ENCODE measurements at regions not wholly inside any gene's neighbourhood (a gene's known extent, or its start where the extent isn't known, plus 50 kb on each side); places are given as distances from the start of the nearest gene placed in this dataset.

- H3K36me3 ChIP-seq = no peaks in the 10 kb centered on the region
- H3K4me3 ChIP-seq = no peak overlapping the region
- TF ChIP-seq CTCF (IDR thresholded peaks at IDR 0.05) = peak; percentile 66
- DNase-seq (ENCODE audit: low spot score) (no peak), ATAC-seq (ENCODE audit: insufficient number of reproducible peaks, low FRiP score, low read depth) (no peak)
- no peaks in the 10 kb centered on the region for H3K9me3 ChIP-seq
- H3K4me1 ChIP-seq (ENCODE audit: control insufficient read depth in 1 of 2, low read depth in 2 of 2) = peaks cover 0 to 4% of the 10 kb centered on the region in 2 donors
- no peak overlapping the region for H3K27ac ChIP-seq
- no peaks in the 10 kb centered on the region for H3K27me3 ChIP-seq (replicated peaks; ENCODE audit: insufficient read depth)
These were observed 510.3 kb downstream of the RNF144A start for GRCh38 chr2:7427293-7428060.

GRCh38 chr2:7428454-7429204 lies 511.4 kb downstream of the RNF144A start:
- Histone ChIP-seq H3K27ac (no peak overlapping the region), H3K9me3 (no peaks in the 10 kb centered on the region), H3K4me3 (no peak overlapping the region), H3K36me3 (no peaks in the 10 kb centered on the region), H3K27me3 (replicated peaks; ENCODE audit: insufficient read depth) (no peaks in the 10 kb centered on the region), H3K4me1 (ENCODE audit: control insufficient read depth in 1 of 2, low read depth in 2 of 2) (peaks cover 0 to 4% of the 10 kb centered on the region in 2 donors)
- no peak for TF ChIP-seq CTCF (IDR thresholded peaks at IDR 0.05)
- no peak for ATAC-seq (ENCODE audit: insufficient number of reproducible peaks, low FRiP score, low read depth)
- no peak for DNase-seq (ENCODE audit: low spot score)

- no peak for TF ChIP-seq CTCF (IDR thresholded peaks at IDR 0.05)
- Histone ChIP-seq H3K4me1 (ENCODE audit: control insufficient read depth in 1 of 2, low read depth in 2 of 2) (peaks cover 0 to 4% of the 10 kb centered on the region in 2 donors), H3K4me3 (no peak overlapping the region), H3K9me3 (no peaks in the 10 kb centered on the region), H3K27me3 (replicated peaks; ENCODE audit: insufficient read depth) (no peaks in the 10 kb centered on the region), H3K36me3 (no peaks in the 10 kb centered on the region), H3K27ac (no peak overlapping the region)
- no peak for DNase-seq (ENCODE audit: low spot score)
- no peak for ATAC-seq (ENCODE audit: insufficient number of reproducible peaks, low FRiP score, low read depth)
These were observed 512.5 kb downstream of the RNF144A start for GRCh38 chr2:7429733-7430132.

- TF ChIP-seq CTCF (IDR thresholded peaks at IDR 0.05) = no peak
- Histone ChIP-seq H3K9me3 (no peaks in the 10 kb centered on the region), H3K4me3 (peak overlapping the region; percentile 66), H3K27ac (no peak overlapping the region), H3K4me1 (ENCODE audit: control insufficient read depth in 1 of 2, low read depth in 2 of 2) (peaks cover 0 to 4% of the 10 kb centered on the region in 2 donors), H3K27me3 (replicated peaks; ENCODE audit: insufficient read depth) (no peaks in the 10 kb centered on the region), H3K36me3 (no peaks in the 10 kb centered on the region)
- DNase-seq (ENCODE audit: low spot score) = no peak
- no peak for ATAC-seq (ENCODE audit: insufficient number of reproducible peaks, low FRiP score, low read depth)
These were observed 513.2 kb downstream of the RNF144A start for GRCh38 chr2:7430421-7430868.

GRCh38 chr2:7430869-7431641 lies 513.8 kb downstream of the RNF144A start:
- no peak overlapping the region for H3K27ac ChIP-seq
- peaks cover 0 to 4% of the 10 kb centered on the region in 2 donors for H3K4me1 ChIP-seq (ENCODE audit: control insufficient read depth in 1 of 2, low read depth in 2 of 2)
- H3K4me3 ChIP-seq = peak overlapping the region; percentile 66
- no peak for DNase-seq (ENCODE audit: low spot score)
- H3K27me3 ChIP-seq (replicated peaks; ENCODE audit: insufficient read depth) = no peaks in the 10 kb centered on the region
- no peak for ATAC-seq (ENCODE audit: insufficient number of reproducible peaks, low FRiP score, low read depth)
- H3K36me3 ChIP-seq = no peaks in the 10 kb centered on the region
- H3K9me3 ChIP-seq = no peaks in the 10 kb centered on the region
- no peak for TF ChIP-seq CTCF (IDR thresholded peaks at IDR 0.05)

Measured in thoracic aorta (tissue), 2 donors.